ENCODE measurements at regions not wholly inside any gene's neighbourhood (a gene's known extent, or its start where the extent isn't known, plus 50 kb on each side); places are given as distances from the start of the nearest gene placed in this dataset.

GRCh38 chr15:96093063-96093462 is 237.4 kb upstream of the NR2F2 start:
- FAIRE-seq, result no peak
- dilution Hi-C loops (cut with MboI; ENCODE audit: extremely low pct_ligation_motif_present, low sequenced_read_pairs), result no loop called here

GRCh38 chr15:96097661-96098060 is 232.8 kb upstream of the NR2F2 start:
- no peak overlapping the region for H3K27ac ChIP-seq (ENCODE audit: control insufficient read depth, insufficient read depth, low read length)
- H2AFZ ChIP-seq (ENCODE audit: control insufficient read depth, low read length), result no peak overlapping the region
- FAIRE-seq (no peak), DNase-seq (ENCODE audit: low read depth, low spot score) (no peak)
- H3K79me2 ChIP-seq (ENCODE audit: control insufficient read depth, insufficient read depth, low read length), result no peaks in the 10 kb centered on the region
- dilution Hi-C loops (cut with MboI; ENCODE audit: extremely low pct_ligation_motif_present, low sequenced_read_pairs), result no loop called here
- H3K4me1 ChIP-seq (ENCODE audit: control insufficient read depth, extremely low read depth, insufficient read depth, low read length), result no peaks in the 10 kb centered on the region
- H3K4me2 ChIP-seq (ENCODE audit: control insufficient read depth, extremely low read depth, insufficient read depth, low read depth, low read length), result no peak overlapping the region
- H3K36me3 ChIP-seq (ENCODE audit: control insufficient read depth in 2 of 2, extremely low read depth in 1 of 2, insufficient read depth in 2 of 2, low read length in 2 of 2), result no peaks in the 10 kb centered on the region
- no peak overlapping the region for H3K9ac ChIP-seq (ENCODE audit: control insufficient read depth, extremely low read depth, insufficient read depth, low read length)
- no peaks in the 10 kb centered on the region for H3K27me3 ChIP-seq (ENCODE audit: control insufficient read depth, extremely low read depth, insufficient read depth, low read length)
- H3K9me1 ChIP-seq (ENCODE audit: control insufficient read depth, extremely low read depth, insufficient read depth, low read length), result no peaks in the 10 kb centered on the region
- no peaks in the 10 kb centered on the region for H3K9me3 ChIP-seq (ENCODE audit: control insufficient read depth, low read depth, low read length)
- H3K4me3 ChIP-seq (ENCODE audit: control insufficient read depth in 2 of 3, extremely low read depth in 1 of 3, insufficient read depth in 2 of 3, low read depth in 1 of 3, low read length in 3 of 3), result no peak overlapping the region
- TF ChIP-seq EZH2 (IDR thresholded peaks at IDR 0.05; ENCODE audit: low read length), result no peak
- TF ChIP-seq, protein P1, sequence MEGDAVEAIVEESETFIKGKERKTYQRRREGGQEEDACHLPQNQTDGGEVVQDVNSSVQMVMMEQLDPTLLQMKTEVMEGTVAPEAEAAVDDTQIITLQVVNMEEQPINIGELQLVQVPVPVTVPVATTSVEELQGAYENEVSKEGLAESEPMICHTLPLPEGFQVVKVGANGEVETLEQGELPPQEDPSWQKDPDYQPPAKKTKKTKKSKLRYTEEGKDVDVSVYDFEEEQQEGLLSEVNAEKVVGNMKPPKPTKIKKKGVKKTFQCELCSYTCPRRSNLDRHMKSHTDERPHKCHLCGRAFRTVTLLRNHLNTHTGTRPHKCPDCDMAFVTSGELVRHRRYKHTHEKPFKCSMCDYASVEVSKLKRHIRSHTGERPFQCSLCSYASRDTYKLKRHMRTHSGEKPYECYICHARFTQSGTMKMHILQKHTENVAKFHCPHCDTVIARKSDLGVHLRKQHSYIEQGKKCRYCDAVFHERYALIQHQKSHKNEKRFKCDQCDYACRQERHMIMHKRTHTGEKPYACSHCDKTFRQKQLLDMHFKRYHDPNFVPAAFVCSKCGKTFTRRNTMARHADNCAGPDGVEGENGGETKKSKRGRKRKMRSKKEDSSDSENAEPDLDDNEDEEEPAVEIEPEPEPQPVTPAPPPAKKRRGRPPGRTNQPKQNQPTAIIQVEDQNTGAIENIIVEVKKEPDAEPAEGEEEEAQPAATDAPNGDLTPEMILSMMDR (optimal IDR thresholded peaks at IDR 0.05 in 1 of 3, IDR thresholded peaks at IDR 0.05 in 1 of 3, conservative IDR thresholded peaks at IDR 0.05 in 1 of 3; ENCODE audit: extremely low read depth in 1 of 3, insufficient read depth in 2 of 3, low read length in 3 of 3), result no peak
- H4K20me1 ChIP-seq (ENCODE audit: control insufficient read depth, extremely low read depth, insufficient read depth, low read length), result no peaks in the 10 kb centered on the region

More at GRCh38 chr15:96093063-96093462, 237.4 kb upstream of the NR2F2 start:
- no peak overlapping the region for H3K9ac ChIP-seq (ENCODE audit: control insufficient read depth, extremely low read depth, insufficient read depth, low read length)
- H3K27me3 ChIP-seq (ENCODE audit: control insufficient read depth, extremely low read depth, insufficient read depth, low read length), result no peaks in the 10 kb centered on the region
- no peak overlapping the region for H2AFZ ChIP-seq (ENCODE audit: control insufficient read depth, low read length)
- no peaks in the 10 kb centered on the region for H4K20me1 ChIP-seq (ENCODE audit: control insufficient read depth, extremely low read depth, insufficient read depth, low read length)
- no peaks in the 10 kb centered on the region for H3K9me1 ChIP-seq (ENCODE audit: control insufficient read depth, extremely low read depth, insufficient read depth, low read length)
- DNase-seq (ENCODE audit: low read depth, low spot score), result no peak
- H3K36me3 ChIP-seq (ENCODE audit: control insufficient read depth in 2 of 2, extremely low read depth in 1 of 2, insufficient read depth in 2 of 2, low read length in 2 of 2), result no peaks in the 10 kb centered on the region
- no peak overlapping the region for H3K4me3 ChIP-seq (ENCODE audit: control insufficient read depth in 2 of 3, extremely low read depth in 1 of 3, insufficient read depth in 2 of 3, low read depth in 1 of 3, low read length in 3 of 3)
- no peak overlapping the region for H3K4me2 ChIP-seq (ENCODE audit: control insufficient read depth, extremely low read depth, insufficient read depth, low read depth, low read length)
- no peaks in the 10 kb centered on the region for H3K79me2 ChIP-seq (ENCODE audit: control insufficient read depth, insufficient read depth, low read length)
- no peaks in the 10 kb centered on the region for H3K4me1 ChIP-seq (ENCODE audit: control insufficient read depth, extremely low read depth, insufficient read depth, low read length)
- TF ChIP-seq, protein P1 (optimal IDR thresholded peaks at IDR 0.05 in 1 of 3, IDR thresholded peaks at IDR 0.05 in 1 of 3, conservative IDR thresholded peaks at IDR 0.05 in 1 of 3; ENCODE audit: extremely low read depth in 1 of 3, insufficient read depth in 2 of 3, low read length in 3 of 3), result no peak
- TF ChIP-seq EZH2 (IDR thresholded peaks at IDR 0.05; ENCODE audit: low read length), result no peak
- H3K9me3 ChIP-seq (ENCODE audit: control insufficient read depth, low read depth, low read length), result no peaks in the 10 kb centered on the region
- no peak overlapping the region for H3K27ac ChIP-seq (ENCODE audit: control insufficient read depth, insufficient read depth, low read length)

Measured in keratinocyte (primary cell).